Mucosa of stomach (tissue), 1 donor: ENCODE measurements at regions not wholly inside any gene's neighbourhood (a gene's known extent, or its start where the extent isn't known, plus 50 kb on each side); places are given as distances from the start of the nearest gene placed in this dataset.

ENCODE experiments used
- H3K27me3 ChIP-seq: one replicate; pipeline ENCODE4 v1.7.0; 2013; ENCODE audit warnings: mild to moderate bottlenecking, low read length; ENCODE audit not compliant: control insufficient read depth, insufficient read depth
- H3K36me3 ChIP-seq: one replicate; pipeline ENCODE4 v1.7.0; 2013; ENCODE audit warnings: low read length; ENCODE audit not compliant: control insufficient read depth, insufficient read depth
- H3K4me1 ChIP-seq: one replicate; pipeline ENCODE4 v1.7.0; 2013; ENCODE audit warnings: mild to moderate bottlenecking, low read length; ENCODE audit not compliant: control insufficient read depth, insufficient read depth
- H3K4me3 ChIP-seq: one replicate; pipeline ENCODE4 v1.7.0; 2013; ENCODE audit warnings: low read length
- H3K9ac ChIP-seq: one replicate; pipeline ENCODE4 v1.7.0; 2013; ENCODE audit warnings: mild to moderate bottlenecking, low read length, moderate library complexity
- H3K9me3 ChIP-seq: one replicate; pipeline ENCODE4 v1.7.0; 2013; ENCODE audit warnings: mild to moderate bottlenecking, low read length, moderate library complexity; ENCODE audit not compliant: control insufficient read depth
- donor health status: Pancreatic carcinoma.

DNA sequence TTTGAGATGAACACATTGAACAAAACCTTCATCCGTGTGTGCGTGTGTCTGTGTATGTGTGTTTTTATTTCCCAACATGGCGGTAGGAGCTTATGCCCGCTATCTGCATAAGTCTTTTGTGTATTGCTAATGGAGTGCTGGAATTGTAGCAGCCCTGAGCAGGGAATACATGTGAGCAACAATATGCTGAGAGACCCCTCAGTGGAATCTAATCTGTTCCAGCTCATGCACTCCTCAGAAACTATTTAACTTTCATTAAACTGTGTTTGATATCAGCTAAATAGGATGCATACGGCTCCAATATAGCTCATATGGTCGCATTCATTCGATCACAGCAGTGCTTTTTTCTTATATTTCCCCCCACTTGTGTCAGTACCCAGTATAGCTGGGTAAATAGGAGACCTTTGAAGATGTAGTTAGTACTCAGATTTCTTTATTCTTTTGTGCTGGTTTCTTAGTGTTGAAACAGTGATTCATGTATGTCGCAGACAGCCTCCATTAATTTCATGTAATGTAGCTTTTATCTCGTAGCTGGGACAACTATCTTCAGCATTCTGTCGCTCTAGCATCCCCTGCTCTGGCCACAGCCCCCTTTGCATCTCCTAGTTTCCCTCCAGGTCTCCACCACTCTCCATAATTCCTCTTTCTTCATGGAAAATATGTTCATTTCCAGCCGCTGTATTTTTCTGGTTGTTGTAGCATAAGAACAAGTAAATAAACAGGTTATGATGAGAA lies 891.2 kb downstream of the BCL11A start:
- Histone ChIP-seq H3K4me1 (no peaks in the 10 kb centered on the region), H3K4me3 (no peak overlapping the region), H3K9ac (no peak overlapping the region), H3K36me3 (no peaks in the 10 kb centered on the region), H3K27me3 (no peaks in the 10 kb centered on the region), H3K9me3 (no peaks in the 10 kb centered on the region)

DNA sequence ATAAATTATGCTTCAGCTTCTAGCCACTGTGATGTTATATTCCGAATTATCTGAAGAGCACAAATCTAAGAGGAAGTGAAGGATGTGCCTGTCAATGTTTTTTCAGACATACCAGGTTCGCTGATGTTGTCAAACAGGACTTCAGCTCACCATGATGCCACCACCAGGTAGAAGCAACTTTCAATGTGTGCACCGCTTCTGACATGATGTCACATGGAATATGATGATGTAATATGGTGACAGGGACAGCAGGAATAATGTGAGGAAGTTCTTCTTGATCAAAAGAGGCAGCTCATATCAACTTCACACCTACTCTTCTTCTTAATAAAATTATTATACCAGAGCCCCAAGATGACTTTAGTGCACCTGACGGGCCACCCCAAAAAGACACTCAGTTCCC lies 893.2 kb downstream of the BCL11A start:
- Histone ChIP-seq H3K4me3 (no peak overlapping the region), H3K9me3 (no peaks in the 10 kb centered on the region), H3K9ac (no peak overlapping the region), H3K36me3 (no peaks in the 10 kb centered on the region), H3K27me3 (no peaks in the 10 kb centered on the region), H3K4me1 (no peaks in the 10 kb centered on the region)

DNA sequence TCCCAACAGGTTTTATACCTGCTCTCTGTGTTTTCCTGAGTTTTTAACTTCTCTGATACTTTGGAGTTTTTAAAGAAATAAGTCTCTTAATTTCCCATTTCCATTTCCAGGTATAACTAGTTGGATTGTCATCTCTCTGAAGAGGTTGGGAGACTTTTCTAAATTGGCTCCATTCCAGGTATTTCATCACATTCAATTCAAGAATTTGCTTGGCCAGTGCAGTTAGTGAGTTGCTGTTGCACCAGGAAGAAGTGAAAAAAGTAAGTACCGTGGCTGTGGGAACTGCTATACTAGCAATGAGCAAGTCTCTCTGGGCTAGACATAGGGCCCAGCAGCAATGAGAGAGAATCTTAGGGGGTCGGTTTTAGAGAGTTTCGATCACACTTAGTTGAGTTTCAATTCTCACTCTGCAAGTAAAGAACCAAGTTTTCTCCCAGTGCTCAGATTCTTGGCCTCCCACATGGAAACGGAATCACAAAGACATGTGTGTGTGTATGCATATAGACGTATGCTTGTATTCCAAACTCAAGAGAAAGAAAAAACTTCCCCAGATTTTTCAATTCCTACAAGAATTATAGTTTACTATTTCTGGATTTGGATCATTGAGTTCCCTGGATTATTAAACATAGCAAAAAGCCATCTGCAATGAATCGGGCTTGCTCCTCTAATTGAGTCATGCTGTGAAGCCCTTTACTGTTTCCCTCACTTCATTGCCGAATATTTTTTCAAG lies 894.4 kb downstream of the BCL11A start:
- H3K36me3 ChIP-seq: no peaks in the 10 kb centered on the region
- no peaks in the 10 kb centered on the region for H3K9me3 ChIP-seq
- no peaks in the 10 kb centered on the region for H3K27me3 ChIP-seq
- no peaks in the 10 kb centered on the region for H3K4me1 ChIP-seq
- no peak overlapping the region for H3K4me3 ChIP-seq
- H3K9ac ChIP-seq: no peak overlapping the region

DNA sequence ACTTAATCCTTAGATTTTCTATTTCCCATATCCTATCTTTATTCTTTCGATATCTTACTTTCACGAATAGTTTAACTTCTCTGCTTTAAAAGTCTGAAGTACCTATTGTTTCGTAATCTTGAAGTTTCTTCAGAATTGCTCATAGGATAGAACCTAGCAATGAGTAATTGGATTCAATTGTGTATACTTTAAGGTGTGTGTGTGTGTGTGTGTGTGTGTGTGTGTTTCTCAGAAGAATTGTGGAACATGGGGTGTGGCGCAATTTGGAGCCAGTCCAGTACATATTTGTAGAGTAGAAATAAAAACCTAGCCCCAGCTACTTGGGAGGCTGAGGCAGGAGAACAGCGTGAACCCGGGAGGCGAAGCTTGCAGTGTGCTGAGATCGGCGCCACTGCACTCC lies 897.6 kb downstream of the BCL11A start:
- Histone ChIP-seq H3K27me3 (no peaks in the 10 kb centered on the region), H3K4me1 (no peaks in the 10 kb centered on the region), H3K9ac (no peak overlapping the region), H3K9me3 (peaks cover 4% of the 10 kb centered on the region), H3K36me3 (no peaks in the 10 kb centered on the region), H3K4me3 (no peak overlapping the region)

DNA sequence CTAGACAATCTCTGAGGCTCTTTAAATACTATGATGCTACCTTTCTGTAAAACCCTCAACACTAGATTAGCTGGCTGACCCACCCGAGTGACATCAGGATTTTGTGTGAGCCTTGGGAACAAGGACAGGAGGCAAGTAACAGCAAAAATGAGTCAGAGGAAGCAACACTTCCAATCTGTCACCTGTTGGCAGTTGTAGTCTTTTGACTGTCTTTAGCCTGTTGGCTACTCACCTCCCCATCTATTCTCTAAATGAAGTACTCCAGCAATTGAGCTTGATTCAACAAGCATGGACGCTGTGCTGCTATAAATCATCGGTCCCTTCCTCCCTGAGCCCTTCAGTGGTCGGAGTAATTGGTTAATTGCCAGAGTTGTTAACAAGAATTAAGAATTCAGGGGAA lies 898.7 kb downstream of the BCL11A start:
- H3K4me1 ChIP-seq: no peaks in the 10 kb centered on the region
- no peak overlapping the region for H3K9ac ChIP-seq
- H3K36me3 ChIP-seq: no peaks in the 10 kb centered on the region
- no peaks in the 10 kb centered on the region for H3K27me3 ChIP-seq
- H3K4me3 ChIP-seq: no peak overlapping the region
- peaks cover 4% of the 10 kb centered on the region for H3K9me3 ChIP-seq

DNA sequence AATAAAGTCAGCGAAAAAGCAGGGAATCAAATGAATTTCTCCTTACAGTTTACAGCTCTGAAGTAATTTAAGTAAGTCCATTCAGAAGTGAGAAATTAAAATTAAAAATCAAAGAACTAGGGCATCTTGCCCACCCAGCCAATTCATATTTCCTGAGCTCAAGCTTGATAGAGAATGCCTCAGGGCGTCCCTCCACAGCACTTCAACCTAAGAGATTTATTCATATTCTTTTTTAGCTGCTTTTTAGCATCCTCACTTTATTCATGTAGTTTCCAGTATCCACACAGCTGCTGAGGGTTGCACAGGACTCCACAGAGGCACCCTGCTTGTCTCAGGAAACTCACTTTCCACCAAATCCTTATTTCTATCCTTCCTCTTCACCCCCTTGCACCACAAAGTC lies 900.3 kb downstream of the BCL11A start:
- H3K4me3 ChIP-seq: no peak overlapping the region
- no peaks in the 10 kb centered on the region for H3K27me3 ChIP-seq
- H3K4me1 ChIP-seq: no peaks in the 10 kb centered on the region
- H3K9ac ChIP-seq: no peak overlapping the region
- H3K9me3 ChIP-seq: peaks cover 4% of the 10 kb centered on the region
- no peaks in the 10 kb centered on the region for H3K36me3 ChIP-seq

DNA sequence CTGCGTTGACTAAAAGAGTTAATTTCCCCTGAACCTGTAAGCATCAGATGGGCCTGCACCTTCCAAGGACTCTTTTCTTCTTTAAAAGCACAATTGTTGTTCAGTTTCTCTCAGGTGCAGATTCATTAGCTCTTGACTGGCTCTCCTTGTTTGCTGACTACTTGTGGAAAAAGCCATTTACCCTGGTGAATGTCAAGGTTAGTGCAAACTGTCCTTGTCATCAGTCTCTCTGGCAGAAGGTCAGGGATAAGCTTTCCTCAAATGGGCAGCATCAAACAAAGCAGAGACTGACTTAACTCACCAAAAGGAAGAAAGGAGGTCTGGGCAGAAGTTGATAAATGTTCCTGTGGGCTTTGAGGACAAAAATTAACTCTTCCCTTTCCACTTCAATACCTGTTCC lies 922.7 kb downstream of the BCL11A start:
- no peaks in the 10 kb centered on the region for H3K36me3 ChIP-seq
- no peaks in the 10 kb centered on the region for H3K27me3 ChIP-seq
- H3K9ac ChIP-seq: no peak overlapping the region
- no peaks in the 10 kb centered on the region for H3K4me1 ChIP-seq
- no peak overlapping the region for H3K4me3 ChIP-seq
- H3K9me3 ChIP-seq: no peaks in the 10 kb centered on the region

DNA sequence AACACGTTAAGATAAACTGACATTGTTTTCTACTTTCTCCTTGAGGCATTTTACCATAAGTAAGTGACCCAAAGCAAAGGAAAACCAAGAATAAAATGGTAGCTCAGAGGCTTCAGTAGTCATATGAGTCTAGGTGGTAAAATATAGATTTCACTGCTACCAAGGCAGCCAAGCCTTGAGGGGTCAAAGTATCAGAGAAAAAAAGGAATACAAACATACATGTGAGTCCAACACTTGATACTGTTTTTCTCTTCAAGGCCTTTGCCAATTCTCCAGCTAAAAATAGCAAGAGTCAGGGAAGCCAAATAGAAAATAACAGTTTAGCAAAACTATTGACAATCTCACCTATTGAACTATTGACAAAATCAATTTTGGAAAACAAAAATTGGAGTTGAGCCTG lies 925.9 kb downstream of the BCL11A start:
- no peak overlapping the region for H3K4me3 ChIP-seq
- no peaks in the 10 kb centered on the region for H3K27me3 ChIP-seq
- H3K36me3 ChIP-seq: no peaks in the 10 kb centered on the region
- H3K9me3 ChIP-seq: no peaks in the 10 kb centered on the region
- H3K9ac ChIP-seq: no peak overlapping the region
- no peaks in the 10 kb centered on the region for H3K4me1 ChIP-seq

DNA sequence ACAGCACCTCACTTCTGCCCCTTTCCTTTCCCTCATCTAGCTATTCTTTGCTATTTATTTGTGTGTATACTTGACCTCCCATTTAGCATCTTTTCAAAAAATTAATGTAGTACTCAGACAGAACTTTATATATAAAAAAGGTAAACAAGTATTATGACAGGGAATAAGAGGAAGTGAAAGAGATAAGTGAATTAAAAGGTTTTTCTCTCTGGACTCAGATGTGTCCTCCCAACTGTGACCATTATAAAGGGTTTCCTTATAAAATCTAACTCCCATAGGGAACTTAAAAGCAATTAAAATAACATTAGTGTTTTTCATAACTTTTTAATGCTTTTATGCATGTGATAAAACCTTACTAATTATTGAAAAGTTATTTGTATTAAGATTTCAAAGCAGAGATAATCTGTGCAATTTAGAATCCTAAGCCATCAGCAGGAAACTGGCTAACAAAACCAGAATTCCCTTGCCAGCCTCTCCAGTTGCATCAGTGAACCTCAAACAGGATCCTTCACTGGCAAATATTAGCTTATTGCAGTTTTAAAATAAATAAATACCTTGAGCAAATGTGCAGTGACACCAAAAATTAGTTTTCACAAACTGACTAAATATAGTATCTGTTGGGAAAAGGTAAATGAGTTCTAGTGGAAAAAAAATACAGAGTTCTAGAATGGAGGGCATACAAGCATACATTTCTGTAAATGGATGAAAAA lies 930.7 kb downstream of the BCL11A start:
- H3K4me3 ChIP-seq: no peak overlapping the region
- no peaks in the 10 kb centered on the region for H3K4me1 ChIP-seq
- H3K36me3 ChIP-seq: no peaks in the 10 kb centered on the region
- H3K27me3 ChIP-seq: no peaks in the 10 kb centered on the region
- no peak overlapping the region for H3K9ac ChIP-seq
- H3K9me3 ChIP-seq: no peaks in the 10 kb centered on the region

DNA sequence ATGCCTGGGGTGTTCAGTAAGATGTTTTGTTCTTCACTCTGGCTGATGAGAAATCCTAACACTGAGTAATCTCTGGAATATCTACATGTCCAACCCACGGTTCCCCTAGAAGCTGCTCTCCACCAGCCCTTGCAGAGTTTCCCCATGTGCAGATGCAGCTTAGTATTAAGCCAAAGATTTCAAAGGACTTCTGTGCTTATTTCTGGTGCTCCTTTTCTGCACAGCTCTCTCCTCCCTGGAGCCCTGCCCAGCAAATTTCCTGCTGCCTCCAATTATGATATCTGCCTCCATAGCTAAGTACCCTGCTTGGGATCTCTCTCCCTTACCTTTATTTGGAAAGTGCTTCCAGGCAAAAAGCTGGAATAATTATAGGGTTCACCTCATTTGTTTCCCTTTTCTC lies 949.3 kb downstream of the BCL11A start:
- Histone ChIP-seq H3K9me3 (no peaks in the 10 kb centered on the region), H3K9ac (no peak overlapping the region), H3K4me3 (no peak overlapping the region), H3K27me3 (no peaks in the 10 kb centered on the region), H3K4me1 (no peaks in the 10 kb centered on the region), H3K36me3 (no peaks in the 10 kb centered on the region)

DNA sequence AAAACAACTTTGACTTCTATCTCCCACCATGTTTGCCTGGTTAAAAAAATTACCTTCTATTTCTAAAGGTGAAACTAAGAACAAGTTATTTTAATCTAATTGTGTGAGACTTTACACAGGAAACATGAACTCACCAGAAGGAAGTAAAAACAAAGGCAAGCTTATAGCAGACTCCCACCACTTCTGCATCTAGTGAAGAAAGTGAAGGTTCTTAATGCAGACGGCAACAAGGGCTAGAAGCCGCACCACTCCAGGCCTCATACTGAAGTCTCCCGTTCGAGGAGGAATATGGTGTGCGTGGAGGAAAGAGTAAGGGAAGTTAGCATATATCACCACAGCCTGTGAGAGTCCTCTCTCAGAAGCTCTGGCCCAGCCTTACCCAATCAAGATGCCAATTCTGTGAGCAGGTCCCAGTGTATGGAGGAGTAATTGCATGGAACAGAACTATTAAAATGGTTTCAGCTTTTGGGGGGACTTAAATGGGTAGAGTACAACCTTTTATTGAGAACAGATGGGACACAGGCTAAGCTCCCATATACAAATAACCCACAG lies 958.7 kb downstream of the BCL11A start:
- Histone ChIP-seq H3K27me3 (no peaks in the 10 kb centered on the region), H3K9ac (no peak overlapping the region), H3K36me3 (no peaks in the 10 kb centered on the region), H3K9me3 (no peaks in the 10 kb centered on the region), H3K4me1 (no peaks in the 10 kb centered on the region), H3K4me3 (no peak overlapping the region)

DNA sequence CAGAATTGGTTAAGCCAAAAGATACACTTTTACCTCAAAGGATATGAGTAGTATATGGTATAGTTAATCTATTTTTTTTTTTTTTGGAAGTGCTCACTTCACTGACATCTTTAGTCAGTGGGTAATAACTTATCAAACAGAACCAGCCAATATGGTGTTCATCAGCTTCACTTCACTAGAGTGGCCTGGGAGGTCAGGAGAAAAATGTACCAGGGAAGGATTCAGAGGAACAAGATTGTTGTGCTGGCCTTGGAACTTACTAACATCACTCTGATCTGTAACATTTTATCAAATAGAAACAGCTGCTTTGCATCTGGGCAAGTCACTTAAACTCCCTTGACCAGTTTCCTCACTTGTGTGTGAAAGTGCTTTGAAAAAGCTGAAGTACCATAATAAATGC lies 962.7 kb downstream of the BCL11A start:
- Histone ChIP-seq H3K27me3 (no peaks in the 10 kb centered on the region), H3K4me3 (no peak overlapping the region), H3K9ac (no peak overlapping the region), H3K9me3 (no peaks in the 10 kb centered on the region), H3K36me3 (no peaks in the 10 kb centered on the region), H3K4me1 (no peaks in the 10 kb centered on the region)
